A673 (cell line): ENCODE measurements at regions not wholly inside any gene's neighbourhood (a gene's known extent, or its start where the extent isn't known, plus 50 kb on each side); places are given as distances from the start of the nearest gene placed in this dataset.

Experiments used
- EZH2 ChIP-seq: fragments of 200-600 bp; sonication (generic); IDR thresholded peaks from 2 replicates; pipeline ENCODE4 v1.6.1; 2017; ENCODE audit warnings: borderline replicate concordance, low read depth, mild to moderate bottlenecking, mixed read lengths, antibody characterized with exemption, low read length; ENCODE audit not compliant: poor library complexity, severe bottlenecking
- TF ChIP-seq, protein P1 (sequence below): fragments of 300-800, 200-600 bp; sonication (generic); conservative IDR thresholded peaks from 2 replicates; pipeline ENCODE4 v1.5.1; 2017; ENCODE audit warnings: low read depth, mild to moderate bottlenecking, antibody characterized with exemption, low read length, moderate library complexity, mixed read lengths

DNA sequence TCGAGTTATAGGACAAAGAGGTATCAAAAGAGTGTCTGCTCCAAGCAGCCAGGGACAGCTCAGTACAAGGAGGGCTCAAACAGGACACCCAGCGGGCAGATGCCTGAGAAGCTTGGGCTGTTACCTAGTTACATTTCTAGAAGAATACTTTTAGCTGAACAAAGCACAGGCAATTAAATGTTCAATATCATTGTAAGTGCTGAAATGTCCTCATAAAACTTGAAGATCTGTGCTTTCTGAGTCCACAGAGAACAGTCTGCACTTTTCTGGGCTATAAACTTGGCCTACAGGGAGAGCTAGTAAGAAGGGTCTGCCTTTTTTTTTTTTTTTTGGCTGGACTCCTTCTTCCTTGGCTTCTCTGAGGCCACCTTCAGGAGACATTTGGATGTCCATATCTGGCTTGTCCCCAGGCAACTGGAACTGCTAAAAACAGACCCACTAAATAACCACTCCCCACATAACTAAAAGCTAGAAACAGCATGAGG, 123.2 kb downstream of the SLC16A9 start:
- TF ChIP-seq, protein P1, sequence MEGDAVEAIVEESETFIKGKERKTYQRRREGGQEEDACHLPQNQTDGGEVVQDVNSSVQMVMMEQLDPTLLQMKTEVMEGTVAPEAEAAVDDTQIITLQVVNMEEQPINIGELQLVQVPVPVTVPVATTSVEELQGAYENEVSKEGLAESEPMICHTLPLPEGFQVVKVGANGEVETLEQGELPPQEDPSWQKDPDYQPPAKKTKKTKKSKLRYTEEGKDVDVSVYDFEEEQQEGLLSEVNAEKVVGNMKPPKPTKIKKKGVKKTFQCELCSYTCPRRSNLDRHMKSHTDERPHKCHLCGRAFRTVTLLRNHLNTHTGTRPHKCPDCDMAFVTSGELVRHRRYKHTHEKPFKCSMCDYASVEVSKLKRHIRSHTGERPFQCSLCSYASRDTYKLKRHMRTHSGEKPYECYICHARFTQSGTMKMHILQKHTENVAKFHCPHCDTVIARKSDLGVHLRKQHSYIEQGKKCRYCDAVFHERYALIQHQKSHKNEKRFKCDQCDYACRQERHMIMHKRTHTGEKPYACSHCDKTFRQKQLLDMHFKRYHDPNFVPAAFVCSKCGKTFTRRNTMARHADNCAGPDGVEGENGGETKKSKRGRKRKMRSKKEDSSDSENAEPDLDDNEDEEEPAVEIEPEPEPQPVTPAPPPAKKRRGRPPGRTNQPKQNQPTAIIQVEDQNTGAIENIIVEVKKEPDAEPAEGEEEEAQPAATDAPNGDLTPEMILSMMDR = no peak
- TF ChIP-seq EZH2 = no peak
